Thyroid gland (tissue), 4 donors: ENCODE measurements at regions not wholly inside any gene's neighbourhood (a gene's known extent, or its start where the extent isn't known, plus 50 kb on each side); places are given as distances from the start of the nearest gene placed in this dataset.

Experiments used
- DNase-seq, 2 donors: peaks; one replicate each; pipeline ENCODE4 v3.0.0-alpha.2; 2019
- H3K27ac ChIP-seq, 3 donors: fragments of 200-600 bp; sonication (generic); 1 replicate in 2 of 3; 2 replicates in 1 of 3; pipeline ENCODE4 v1.5.1; 2016 to 2019; ENCODE audit warnings: mild to moderate bottlenecking in 1 of 3, moderate library complexity in 1 of 3
- H3K27me3 ChIP-seq: fragments of 200-600 bp; sonication (generic); one replicate; pipeline ENCODE4 v1.5.1; 2019
- H3K36me3 ChIP-seq, 2 donors: fragments of 200-600 bp; sonication (generic); one replicate each; pipeline ENCODE4 v1.5.1; 2016 to 2019
- H3K4me1 ChIP-seq, 2 donors: fragments of 200-600 bp; sonication (generic); one replicate each; pipeline ENCODE4 v1.5.1; 2017 to 2019
- H3K4me3 ChIP-seq, 3 donors: fragments of 200-600 bp; sonication (generic); replicated peaks in 1 of 3; 1 replicate in 2 of 3; 2 replicates in 1 of 3; pipeline ENCODE4 v1.5.1; 2016; ENCODE audit warnings: mild to moderate bottlenecking in 1 of 3
- H3K9me3 ChIP-seq: fragments of 200-600 bp; sonication (generic); one replicate; pipeline ENCODE4 v1.5.1; 2017
- POLR2A ChIP-seq, 2 donors: fragments of 450-650 bp; IDR thresholded peaks; one replicate each; pipeline ENCODE4 v1.6.1; 2017; ENCODE audit warnings: antibody characterized with exemption in 2 of 2, mild to moderate bottlenecking in 2 of 2, moderate library complexity in 1 of 2
- WGBS, 2 donors: methylation state at CpG; one replicate each; pipeline ENCODE4 v1.1.5; 2017; 5-methylcytosine and 5-hydroxymethylcytosine counted together
- intact Hi-C: fragments of 100-400 bp; cut with DNase I; formaldehyde crosslinking; loops from one replicate; pipeline ENCODE4 v1.15.1; 2023
- TF ChIP-seq, protein P1 (sequence below), 6 experiments: fragments of 200-600 bp in 3 of 6; fragments of 450-650 bp in 3 of 6; sonication (generic) in 3 of 6; IDR thresholded peaks; one replicate each; pipeline ENCODE4 v1.5.1; 2016 to 2019; ENCODE audit warnings: antibody characterized with exemption in 6 of 6, mild to moderate bottlenecking in 2 of 6, inconsistent platforms in 1 of 6, moderate library complexity in 1 of 6

- Histone ChIP-seq H3K27me3 (no peaks in the 10 kb centered on the region), H3K4me3 (no peak overlapping the region), H3K4me1 (no peaks in the 10 kb centered on the region), H3K36me3 (no peaks in the 10 kb centered on the region), H3K27ac (no peak overlapping the region), H3K9me3 (no peaks in the 10 kb centered on the region)
- intact Hi-C loops, result no loop called here
- WGBS, 2 donors, result 83 to 85% methylated on average over 2 of the region's 2 CpGs
- no peak for TF ChIP-seq POLR2A (IDR thresholded peaks at IDR 0.05)
- TF ChIP-seq, protein P1, sequence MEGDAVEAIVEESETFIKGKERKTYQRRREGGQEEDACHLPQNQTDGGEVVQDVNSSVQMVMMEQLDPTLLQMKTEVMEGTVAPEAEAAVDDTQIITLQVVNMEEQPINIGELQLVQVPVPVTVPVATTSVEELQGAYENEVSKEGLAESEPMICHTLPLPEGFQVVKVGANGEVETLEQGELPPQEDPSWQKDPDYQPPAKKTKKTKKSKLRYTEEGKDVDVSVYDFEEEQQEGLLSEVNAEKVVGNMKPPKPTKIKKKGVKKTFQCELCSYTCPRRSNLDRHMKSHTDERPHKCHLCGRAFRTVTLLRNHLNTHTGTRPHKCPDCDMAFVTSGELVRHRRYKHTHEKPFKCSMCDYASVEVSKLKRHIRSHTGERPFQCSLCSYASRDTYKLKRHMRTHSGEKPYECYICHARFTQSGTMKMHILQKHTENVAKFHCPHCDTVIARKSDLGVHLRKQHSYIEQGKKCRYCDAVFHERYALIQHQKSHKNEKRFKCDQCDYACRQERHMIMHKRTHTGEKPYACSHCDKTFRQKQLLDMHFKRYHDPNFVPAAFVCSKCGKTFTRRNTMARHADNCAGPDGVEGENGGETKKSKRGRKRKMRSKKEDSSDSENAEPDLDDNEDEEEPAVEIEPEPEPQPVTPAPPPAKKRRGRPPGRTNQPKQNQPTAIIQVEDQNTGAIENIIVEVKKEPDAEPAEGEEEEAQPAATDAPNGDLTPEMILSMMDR (IDR thresholded peaks at IDR 0.05), result no peak
- DNase-seq, result no peak
Measured at GRCh38 chr2:58350484-58350883, 109.4 kb upstream of the FANCL start.

DNA sequence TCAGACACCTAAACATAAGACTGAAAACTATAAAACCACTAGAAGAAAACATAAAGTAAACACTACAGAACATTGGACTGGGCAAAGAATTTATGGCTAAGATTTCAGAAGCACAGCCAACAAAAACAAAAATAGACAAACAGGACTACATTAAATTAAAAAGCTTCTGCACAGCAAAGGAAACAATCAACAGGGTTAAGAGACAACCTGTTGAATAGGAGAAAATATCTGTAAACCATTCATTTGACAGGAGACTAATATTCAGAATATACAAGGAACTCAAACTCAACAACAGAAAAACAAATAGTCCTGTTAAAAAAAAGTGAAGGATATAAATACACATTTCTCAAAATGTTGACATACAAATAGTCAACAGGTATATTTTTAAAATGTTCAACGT lies 106.7 kb upstream of the FANCL start:
- no peak overlapping the region for H3K4me3 ChIP-seq

DNA sequence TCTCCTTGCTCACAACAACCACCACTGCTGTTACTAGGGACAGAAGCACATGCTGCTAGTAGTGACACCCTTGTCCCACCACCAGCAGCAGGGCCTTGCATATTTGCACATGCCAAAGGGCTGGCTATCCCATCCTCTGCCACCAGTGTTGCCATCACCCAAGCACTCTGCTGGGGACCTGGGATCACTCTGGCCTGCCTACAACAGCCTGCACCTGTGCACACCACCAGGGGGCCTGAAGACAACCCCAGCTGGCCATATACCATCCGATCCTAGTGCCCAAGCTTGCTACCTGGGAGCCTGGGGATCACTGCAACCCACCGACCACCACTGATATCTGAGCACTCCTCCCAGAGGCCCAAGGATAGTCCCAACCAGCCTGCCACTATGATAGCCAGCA lies 99.9 kb upstream of the FANCL start:
- H3K27ac ChIP-seq, result no peak overlapping the region
- H3K4me1 ChIP-seq, result no peaks in the 10 kb centered on the region
- H3K36me3 ChIP-seq, result no peaks in the 10 kb centered on the region
- H3K27me3 ChIP-seq, result no peaks in the 10 kb centered on the region
- H3K9me3 ChIP-seq, result no peaks in the 10 kb centered on the region
- intact Hi-C loops, result no loop called here
- WGBS, 2 donors, result 70 to 100% methylated on average over 2 of the region's 2 CpGs
- H3K4me3 ChIP-seq, result no peak overlapping the region
- no peak for DNase-seq
- TF ChIP-seq POLR2A (IDR thresholded peaks at IDR 0.05), result no peak
- TF ChIP-seq, protein P1 (IDR thresholded peaks at IDR 0.05), result no peak

More for the DNA sequence above, 106.7 kb upstream of the FANCL start:
- 48 to 59% methylated on average over 1 of the region's 1 CpG for WGBS, 2 donors
- H3K27me3 ChIP-seq, result no peaks in the 10 kb centered on the region
- no peaks in the 10 kb centered on the region for H3K36me3 ChIP-seq
- no peak for DNase-seq
- TF ChIP-seq POLR2A (IDR thresholded peaks at IDR 0.05), result no peak
- TF ChIP-seq, protein P1 (IDR thresholded peaks at IDR 0.05), result no peak
- no peaks in the 10 kb centered on the region for H3K4me1 ChIP-seq
- no peaks in the 10 kb centered on the region for H3K9me3 ChIP-seq
- H3K27ac ChIP-seq, result no peak overlapping the region
- intact Hi-C loops, result no loop called here

DNA sequence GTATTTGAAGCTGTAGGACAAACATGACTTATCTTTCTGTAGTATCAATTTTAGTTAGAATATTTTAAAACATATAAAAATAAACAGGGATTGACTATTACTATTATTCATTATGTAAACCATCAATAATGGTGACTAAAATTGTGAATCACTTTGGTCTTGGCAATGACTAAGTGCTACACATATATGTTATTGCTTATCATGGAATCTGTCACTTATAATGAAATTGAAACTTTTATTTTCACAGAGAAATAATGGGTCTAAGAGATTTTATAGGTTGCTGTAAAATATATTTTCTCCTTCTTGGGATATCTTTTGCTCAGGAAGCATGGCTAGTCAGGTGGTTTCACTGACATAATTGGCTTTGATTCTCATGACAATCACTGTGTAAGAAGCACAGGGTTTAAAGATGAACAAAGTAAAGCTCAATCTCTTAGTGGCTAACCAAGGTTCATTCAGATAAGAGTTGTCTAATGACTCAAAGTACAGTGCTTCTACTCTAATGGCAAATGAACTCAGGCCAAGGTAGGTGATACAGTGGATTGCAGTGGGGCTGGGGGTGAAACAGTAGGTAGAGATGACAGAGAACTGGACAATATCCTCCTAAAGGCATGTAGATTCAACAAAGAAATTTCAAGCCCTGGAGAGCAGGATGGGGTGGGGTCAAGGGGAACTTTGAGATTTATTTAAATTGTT lies 98.6 kb upstream of the FANCL start:
- TF ChIP-seq POLR2A (IDR thresholded peaks at IDR 0.05), result no peak
- TF ChIP-seq, protein P1 (IDR thresholded peaks at IDR 0.05), result no peak
- H3K27ac ChIP-seq, result no peak overlapping the region
- no peaks in the 10 kb centered on the region for H3K9me3 ChIP-seq
- no peaks in the 10 kb centered on the region for H3K36me3 ChIP-seq
- intact Hi-C loops, result no loop called here
- no peaks in the 10 kb centered on the region for H3K4me1 ChIP-seq
- no peak for DNase-seq
- H3K4me3 ChIP-seq, result no peak overlapping the region
- H3K27me3 ChIP-seq, result no peaks in the 10 kb centered on the region

DNA sequence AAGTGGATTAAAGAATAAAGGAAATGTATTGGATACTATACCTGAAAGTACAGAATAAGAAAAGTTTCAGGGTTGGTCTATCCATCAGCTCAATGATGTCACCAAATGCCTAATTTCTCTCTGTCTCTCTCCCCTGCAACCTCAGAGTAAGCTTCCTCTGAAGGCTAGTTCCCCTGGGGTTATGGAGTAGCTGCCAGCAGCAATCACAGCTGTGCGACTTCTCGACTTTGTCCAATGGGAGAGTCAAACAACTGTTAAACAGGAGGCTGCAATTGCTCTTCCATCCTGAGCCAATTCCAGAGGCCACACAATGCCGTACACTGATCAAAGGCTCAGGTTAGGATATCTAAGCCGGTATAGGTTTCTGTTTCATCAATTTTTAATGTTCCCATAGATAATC lies 95.3 kb upstream of the FANCL start:
- no peaks in the 10 kb centered on the region for H3K4me1 ChIP-seq
- intact Hi-C loops, result no loop called here
- H3K9me3 ChIP-seq, result no peaks in the 10 kb centered on the region
- 69 to 77% methylated on average over 4 of the region's 4 CpGs for WGBS, 2 donors
- H3K36me3 ChIP-seq, result no peaks in the 10 kb centered on the region
- no peak overlapping the region for H3K4me3 ChIP-seq
- DNase-seq, result no peak
- H3K27ac ChIP-seq, result no peak overlapping the region
- no peaks in the 10 kb centered on the region for H3K27me3 ChIP-seq
- no peak for TF ChIP-seq POLR2A (IDR thresholded peaks at IDR 0.05)
- TF ChIP-seq, protein P1 (IDR thresholded peaks at IDR 0.05), result no peak
